Psoas muscle (tissue), 7 donors: ENCODE measurements at regions not wholly inside any gene's neighbourhood (a gene's known extent, or its start where the extent isn't known, plus 50 kb on each side); places are given as distances from the start of the nearest gene placed in this dataset.

Source experiments
- ATAC-seq, 4 donors: fragments of 200-7000 bp; cut with Tn5 transposase; one replicate each; pipeline ENCODE4 v1.9.1; 2020; ENCODE audit warnings: moderate library complexity in 3 of 4, mild to moderate bottlenecking in 2 of 4
- DNase-seq, 2 donors: peaks; one replicate each; pipeline ENCODE4 v3.0.0-alpha.2; 2020
- H3K27ac ChIP-seq: fragments of 200-600 bp; one replicate; pipeline ENCODE4 v1.8.0; 2022
- H3K27me3 ChIP-seq, 3 donors: fragments of 200-600 bp in 1 of 3; one replicate each; pipeline versions ENCODE4 v1.6.1 to v1.8.0; 2013 to 2022; ENCODE audit warnings: low read length in 2 of 3, mild to moderate bottlenecking in 2 of 3, moderate library complexity in 1 of 3; ENCODE audit not compliant: insufficient read depth in 3 of 3
- H3K36me3 ChIP-seq, 2 donors: fragments of 200-600 bp in 1 of 2; one replicate each; pipeline versions ENCODE4 v1.6.1 to v1.8.0; 2013 to 2022; ENCODE audit warnings: low read depth in 1 of 2, mild to moderate bottlenecking in 1 of 2, moderate library complexity in 1 of 2; ENCODE audit not compliant: insufficient read depth in 1 of 2
- H3K4me1 ChIP-seq: fragments of 200-600 bp; one replicate; pipeline ENCODE4 v1.8.0; 2022
- H3K4me3 ChIP-seq: fragments of 200-600 bp; one replicate; pipeline ENCODE4 v1.8.0; 2022; ENCODE audit warnings: mild to moderate bottlenecking
- H3K9me3 ChIP-seq: fragments of 200-600 bp; one replicate; pipeline ENCODE4 v1.8.0; 2022
- WGBS, 3 donors: extraction: QIAGEN DNeasy Blood & Tissue Kit; methylation state at CpG; one replicate each; pipeline versions ENCODE4 v1.1.6 to v1.1.7; 2013; 5-methylcytosine and 5-hydroxymethylcytosine counted together
- intact Hi-C, 2 donors: fragments of 100-400 bp; cut with DNase I; formaldehyde crosslinking; loops; one replicate each; pipeline versions ENCODE4 v1.11.0 to v1.14.2; 2022
- TF ChIP-seq, protein P1 (sequence below): fragments of 200-600 bp; IDR thresholded peaks from one replicate; pipeline ENCODE4 v1.8.0; 2022; ENCODE audit warnings: antibody characterized with exemption
- donor health status: healthy with polysubstance abuse.
- donor health status: DM: no; HTN: no; CAD: no; lungs with moderate emphysema.
- donor health status: Bipolar disorder and iron deficiency.
- donor health status: healthy.
- donor health status: DM: yes; HTN: yes; CAD: no.
- donor health status: DM: no; HTN: no; CAD: no.
- donor health status: DM: yes; HTN: yes; CAD: no.

- Histone ChIP-seq H3K27ac (no peak overlapping the region), H3K4me1 (no peaks in the 10 kb centered on the region), H3K4me3 (no peak overlapping the region), H3K36me3 (no peaks in the 10 kb centered on the region), H3K9me3 (no peaks in the 10 kb centered on the region), H3K27me3 (no peaks in the 10 kb centered on the region)
- ATAC-seq (no peak), DNase-seq (no peak)
- intact Hi-C loops = no loop called here
- WGBS, 3 donors = 66 to 67% (median 67%) methylated on average over 4 of the region's 4 CpGs
- TF ChIP-seq, protein P1, sequence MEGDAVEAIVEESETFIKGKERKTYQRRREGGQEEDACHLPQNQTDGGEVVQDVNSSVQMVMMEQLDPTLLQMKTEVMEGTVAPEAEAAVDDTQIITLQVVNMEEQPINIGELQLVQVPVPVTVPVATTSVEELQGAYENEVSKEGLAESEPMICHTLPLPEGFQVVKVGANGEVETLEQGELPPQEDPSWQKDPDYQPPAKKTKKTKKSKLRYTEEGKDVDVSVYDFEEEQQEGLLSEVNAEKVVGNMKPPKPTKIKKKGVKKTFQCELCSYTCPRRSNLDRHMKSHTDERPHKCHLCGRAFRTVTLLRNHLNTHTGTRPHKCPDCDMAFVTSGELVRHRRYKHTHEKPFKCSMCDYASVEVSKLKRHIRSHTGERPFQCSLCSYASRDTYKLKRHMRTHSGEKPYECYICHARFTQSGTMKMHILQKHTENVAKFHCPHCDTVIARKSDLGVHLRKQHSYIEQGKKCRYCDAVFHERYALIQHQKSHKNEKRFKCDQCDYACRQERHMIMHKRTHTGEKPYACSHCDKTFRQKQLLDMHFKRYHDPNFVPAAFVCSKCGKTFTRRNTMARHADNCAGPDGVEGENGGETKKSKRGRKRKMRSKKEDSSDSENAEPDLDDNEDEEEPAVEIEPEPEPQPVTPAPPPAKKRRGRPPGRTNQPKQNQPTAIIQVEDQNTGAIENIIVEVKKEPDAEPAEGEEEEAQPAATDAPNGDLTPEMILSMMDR = no peak
These were observed 1176.1 kb upstream of the ADGRL2 start for GRCh38 chr1:80624682-80625081.

DNA sequence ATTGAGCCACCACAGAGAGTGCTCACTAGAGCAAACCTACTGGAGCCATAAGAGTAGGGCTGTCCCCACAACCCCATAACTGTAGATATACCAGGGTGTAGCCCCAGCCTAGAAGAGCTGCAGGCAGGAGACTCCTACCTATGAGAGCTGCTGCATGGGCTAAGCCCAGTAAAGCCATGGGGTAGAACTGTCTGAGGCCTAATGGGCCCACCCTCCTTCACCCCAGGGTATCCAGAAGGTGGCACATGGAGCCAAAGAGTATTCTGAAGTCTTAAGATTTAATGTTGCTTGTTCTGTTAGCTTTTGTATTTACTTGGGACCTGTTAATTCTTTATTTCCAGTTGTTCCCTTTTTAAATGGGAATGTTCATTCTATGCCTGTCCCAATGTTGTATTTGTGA, 1193.7 kb upstream of the ADGRL2 start:
- Histone ChIP-seq H3K4me3 (no peak overlapping the region), H3K27ac (no peak overlapping the region), H3K4me1 (no peaks in the 10 kb centered on the region), H3K9me3 (no peaks in the 10 kb centered on the region), H3K27me3 (no peaks in the 10 kb centered on the region), H3K36me3 (no peaks in the 10 kb centered on the region)
- TF ChIP-seq, protein P1 = no peak
- intact Hi-C loops = no loop called here
- DNase-seq (no peak), ATAC-seq (no peak)

DNA sequence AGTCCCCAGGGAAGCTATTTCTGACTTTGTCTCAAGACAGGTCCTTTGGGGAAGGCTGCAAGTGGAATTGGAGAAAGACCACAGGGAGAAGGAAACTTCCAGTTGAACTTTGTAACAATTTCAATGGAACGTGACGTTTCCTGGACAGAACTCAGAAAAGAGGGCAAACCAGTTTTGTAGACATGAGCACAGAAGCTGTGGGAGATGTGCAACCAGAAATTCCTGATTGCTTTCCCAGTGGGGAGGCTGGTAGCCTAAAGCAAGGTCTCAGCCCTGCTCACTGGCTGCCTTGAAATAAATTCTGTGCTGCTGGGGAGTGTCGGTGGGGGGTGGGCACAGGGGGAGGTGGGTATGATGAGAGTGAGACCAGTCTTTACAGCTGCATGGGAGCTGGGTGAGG, 1206.7 kb upstream of the ADGRL2 start:
- whole genome bisulfite sequencing, 3 donors = 78 to 88% (median 85%) methylated on average over 3 of the region's 3 CpGs
- ATAC-seq (no peak), DNase-seq (no peak)
- intact Hi-C loops = no loop called here
- no peak overlapping the region for H3K4me3 ChIP-seq
- TF ChIP-seq, protein P1 = no peak
- H3K4me1 ChIP-seq = no peaks in the 10 kb centered on the region
- no peaks in the 10 kb centered on the region for H3K27me3 ChIP-seq
- H3K9me3 ChIP-seq = peaks cover 7% of the 10 kb centered on the region
- H3K36me3 ChIP-seq = no peaks in the 10 kb centered on the region
- H3K27ac ChIP-seq = no peak overlapping the region

DNA sequence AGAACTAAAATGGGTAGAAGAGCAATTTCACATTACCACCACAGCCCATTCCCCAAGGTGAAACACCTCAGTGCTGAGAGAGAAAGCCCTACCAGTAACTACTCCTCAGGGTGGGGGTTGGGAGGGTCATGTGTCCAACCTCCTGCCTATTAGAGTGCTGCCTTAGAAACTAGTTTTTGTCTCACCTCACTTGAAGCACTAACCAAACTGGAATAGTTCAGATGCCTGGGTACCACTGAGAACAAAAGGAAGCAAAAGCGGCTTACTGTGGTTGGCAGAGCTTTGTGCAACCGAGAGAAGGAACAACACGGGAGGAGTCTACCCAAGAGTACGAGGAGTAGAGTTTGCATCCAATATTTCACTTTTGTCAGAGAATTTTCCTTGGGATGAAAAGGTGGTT, 1207.5 kb upstream of the ADGRL2 start:
- intact Hi-C loops = no loop called here
- ATAC-seq (no peak), DNase-seq (no peak)
- H3K4me3 ChIP-seq = no peak overlapping the region
- TF ChIP-seq, protein P1 = no peak
- no peaks in the 10 kb centered on the region for H3K4me1 ChIP-seq
- H3K36me3 ChIP-seq = no peaks in the 10 kb centered on the region
- no peaks in the 10 kb centered on the region for H3K27me3 ChIP-seq
- WGBS, 3 donors = 84 to 87% (median 84%) methylated on average over 4 of the region's 4 CpGs
- peaks cover 7% of the 10 kb centered on the region for H3K9me3 ChIP-seq
- no peak overlapping the region for H3K27ac ChIP-seq

DNA sequence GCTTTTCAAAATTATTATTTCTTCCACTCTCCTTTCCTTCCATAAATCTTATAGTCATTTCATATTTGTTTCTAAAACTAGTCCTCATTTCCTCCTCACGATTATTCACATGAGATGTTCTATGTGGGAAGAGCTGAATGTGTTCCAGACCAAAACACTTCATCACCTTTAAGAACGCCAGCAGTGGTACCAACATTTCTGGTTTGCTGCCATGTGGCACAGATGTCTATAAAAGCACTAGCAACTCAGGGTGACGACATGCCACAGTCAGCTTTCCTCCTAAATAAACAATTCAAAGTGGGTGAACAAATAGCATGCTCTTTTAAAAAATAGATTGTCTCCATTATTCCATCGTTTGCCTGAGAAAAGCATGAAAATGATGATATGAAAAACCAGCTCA, 1217.8 kb upstream of the ADGRL2 start:
- H3K9me3 ChIP-seq = no peaks in the 10 kb centered on the region
- H3K27ac ChIP-seq = no peak overlapping the region
- ATAC-seq (no peak), DNase-seq (no peak)
- intact Hi-C loops = no loop called here
- no peak overlapping the region for H3K4me3 ChIP-seq
- H3K27me3 ChIP-seq = no peaks in the 10 kb centered on the region
- whole genome bisulfite sequencing, 3 donors = 70 to 76% (median 73%) methylated on average over 4 of the region's 4 CpGs
- no peaks in the 10 kb centered on the region for H3K4me1 ChIP-seq
- no peaks in the 10 kb centered on the region for H3K36me3 ChIP-seq
- TF ChIP-seq, protein P1 = no peak
